Fibroblast of lung (primary cell): ENCODE measurements at regions not wholly inside any gene's neighbourhood (a gene's known extent, or its start where the extent isn't known, plus 50 kb on each side); places are given as distances from the start of the nearest gene placed in this dataset.
A peak's percentile ranks its signal among the peaks of the same experiment; 100 is the strongest.

Experiments
- DNase-seq, 2 donors: peaks; one replicate each; pipeline versions ENCODE4 v3.0.0 to v3.0.0-alpha.2; 2010; ENCODE audit warnings: low read depth in 2 of 2
- H2AFZ ChIP-seq: 2 replicates; pipeline ENCODE4 v1.5.1; 2012; ENCODE audit warnings: low read length, control low read depth, inconsistent platforms
- H3K27ac ChIP-seq: 2 replicates; pipeline ENCODE4 v1.5.1; 2011; ENCODE audit warnings: low read length, control low read depth; ENCODE audit not compliant: insufficient read depth
- H3K27me3 ChIP-seq: 2 replicates; pipeline ENCODE4 v1.5.1; 2011; ENCODE audit warnings: mild to moderate bottlenecking, low read length; ENCODE audit not compliant: control insufficient read depth, insufficient read depth
- H3K36me3 ChIP-seq: 2 replicates; pipeline ENCODE4 v1.5.1; 2011; ENCODE audit warnings: low read length; ENCODE audit not compliant: control insufficient read depth, insufficient read depth
- H3K4me1 ChIP-seq: 2 replicates; pipeline ENCODE4 v1.5.1; 2011; ENCODE audit warnings: low read length; ENCODE audit not compliant: control insufficient read depth, insufficient read depth; ENCODE audit errors: extremely low read depth
- H3K4me2 ChIP-seq: 2 replicates; pipeline ENCODE4 v1.5.1; 2011; ENCODE audit warnings: low read length, control low read depth; ENCODE audit not compliant: insufficient read depth; ENCODE audit errors: extremely low read depth
- H3K4me3 ChIP-seq, 4 experiments: fragments of 200-600 bp in 1 of 4; sonication (generic) in 1 of 4; replicated peaks in 1 of 4; 2 replicates each; pipeline ENCODE4 v1.5.1; 2011 to 2016; ENCODE audit warnings: low read length in 4 of 4, low read depth in 3 of 4, mild to moderate bottlenecking in 3 of 4, control low read depth in 2 of 4, inconsistent platforms in 1 of 4, mixed read lengths in 1 of 4; ENCODE audit not compliant: insufficient read depth in 1 of 4; ENCODE audit errors: control extremely low read depth in 1 of 4
- H3K79me2 ChIP-seq: 2 replicates; pipeline ENCODE4 v1.5.1; 2012; ENCODE audit warnings: mild to moderate bottlenecking, low read length, inconsistent platforms; ENCODE audit not compliant: control insufficient read depth, insufficient read depth
- H3K9ac ChIP-seq: 2 replicates; pipeline ENCODE4 v1.5.1; 2011; ENCODE audit warnings: mild to moderate bottlenecking, low read length, control low read depth; ENCODE audit not compliant: insufficient read depth
- H3K9me3 ChIP-seq: 2 replicates; pipeline ENCODE4 v1.5.1; 2012; ENCODE audit warnings: low read depth, low read length; ENCODE audit not compliant: control insufficient read depth, insufficient read depth
- H4K20me1 ChIP-seq: 2 replicates; pipeline ENCODE4 v1.5.1; 2011; ENCODE audit warnings: low read length; ENCODE audit not compliant: control insufficient read depth, insufficient read depth; ENCODE audit errors: extremely low read depth
- CTCF ChIP-seq, 2 donors: IDR thresholded peaks in 1 of 2; conservative IDR thresholded peaks in 1 of 2; 1 replicate in 1 of 2; 2 replicates in 1 of 2; pipeline ENCODE4 v1.5.1; 2011 to 2012; ENCODE audit warnings: low read length in 2 of 2, control low read depth in 1 of 2, inconsistent platforms in 1 of 2, low read depth in 1 of 2, mild to moderate bottlenecking in 1 of 2
- EZH2 ChIP-seq: IDR thresholded peaks from 2 replicates; pipeline ENCODE4 v1.5.1; 2012; ENCODE audit warnings: low read length, control low read depth, mild to moderate bottlenecking; ENCODE audit errors: missing control alignments

DNA sequence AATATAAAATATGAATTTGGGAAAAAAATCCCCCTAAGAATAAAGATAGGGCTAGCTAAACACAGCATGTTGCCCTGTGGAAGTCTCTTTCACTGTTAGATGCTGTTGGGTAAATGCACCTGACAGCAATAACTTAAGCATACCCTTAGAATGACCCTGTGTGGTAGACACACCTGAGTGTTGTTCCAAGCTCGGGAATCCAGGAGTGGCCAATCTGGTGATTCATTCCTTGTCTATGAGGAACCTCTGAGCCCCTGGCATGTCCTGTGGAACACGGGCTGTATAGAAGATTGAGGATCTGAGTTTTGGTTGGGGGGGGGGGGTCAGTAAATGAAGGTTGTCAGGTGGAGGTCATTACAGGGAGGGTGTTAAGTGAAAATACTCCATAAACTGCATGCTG lies 730.0 kb upstream of the IGFBP3 start:
- no peak overlapping the region for H3K9ac ChIP-seq
- H2AFZ ChIP-seq, result no peak overlapping the region

DNA sequence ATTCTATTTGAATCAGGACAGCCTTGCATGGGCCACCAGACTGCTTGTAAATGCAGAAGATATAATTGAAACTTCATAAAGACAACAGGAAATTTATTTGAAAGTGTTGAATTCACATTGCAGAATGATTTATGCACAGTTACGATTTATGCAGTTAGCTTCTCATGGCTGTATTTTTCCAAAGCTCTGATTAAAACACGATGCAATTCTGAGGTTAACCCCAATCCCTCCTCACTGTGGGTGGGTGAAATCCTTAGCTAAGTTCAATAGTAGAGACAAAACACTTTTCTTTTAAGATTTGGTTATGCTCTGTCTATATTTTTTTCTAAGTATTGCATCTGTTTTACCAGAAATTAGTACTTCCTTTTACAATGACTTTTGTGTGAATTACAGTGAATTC lies 728.8 kb upstream of the IGFBP3 start:
- no peak overlapping the region for H3K4me3 ChIP-seq
- no peaks in the 10 kb centered on the region for H3K9me3 ChIP-seq
- peak in 1 of 2 donors; percentile 30 for DNase-seq
- H3K36me3 ChIP-seq, result no peaks in the 10 kb centered on the region
- H3K4me2 ChIP-seq, result no peak overlapping the region
- TF ChIP-seq EZH2 (no peak), CTCF (conservative IDR thresholded peaks at IDR 0.05 in 1 of 2, IDR thresholded peaks at IDR 0.05 in 1 of 2; ENCODE audit: low read depth in 1 of 2, low read length in 2 of 2) (no peak)
- no peak overlapping the region for H2AFZ ChIP-seq
- no peaks in the 10 kb centered on the region for H4K20me1 ChIP-seq
- no peaks in the 10 kb centered on the region for H3K4me1 ChIP-seq
- H3K27me3 ChIP-seq, result no peaks in the 10 kb centered on the region
- H3K79me2 ChIP-seq, result no peaks in the 10 kb centered on the region
- no peak overlapping the region for H3K9ac ChIP-seq
- no peak overlapping the region for H3K27ac ChIP-seq

More for the DNA sequence above, 730.0 kb upstream of the IGFBP3 start:
- Histone ChIP-seq H3K4me3 (no peak overlapping the region), H3K79me2 (no peaks in the 10 kb centered on the region), H3K4me1 (no peaks in the 10 kb centered on the region), H4K20me1 (no peaks in the 10 kb centered on the region), H3K27me3 (no peaks in the 10 kb centered on the region), H3K9me3 (no peaks in the 10 kb centered on the region), H3K4me2 (no peak overlapping the region), H3K36me3 (no peaks in the 10 kb centered on the region), H3K27ac (no peak overlapping the region)
- TF ChIP-seq EZH2 (no peak), CTCF (conservative IDR thresholded peaks at IDR 0.05 in 1 of 2, IDR thresholded peaks at IDR 0.05 in 1 of 2; ENCODE audit: low read depth in 1 of 2, low read length in 2 of 2) (no peak)
- DNase-seq, result no peak

GRCh38 chr7:46637793-46638735 lies 717.0 kb upstream of the IGFBP3 start:
- Histone ChIP-seq H3K27ac (no peak overlapping the region), H3K4me1 (no peaks in the 10 kb centered on the region), H3K36me3 (no peaks in the 10 kb centered on the region), H3K9ac (no peak overlapping the region), H3K4me2 (no peak overlapping the region), H2AFZ (no peak overlapping the region), H3K27me3 (no peaks in the 10 kb centered on the region), H3K9me3 (no peaks in the 10 kb centered on the region), H4K20me1 (no peaks in the 10 kb centered on the region), H3K79me2 (no peaks in the 10 kb centered on the region), H3K4me3 (no peak overlapping the region)
- no peak for DNase-seq
- TF ChIP-seq CTCF (conservative IDR thresholded peaks at IDR 0.05 in 1 of 2, IDR thresholded peaks at IDR 0.05 in 1 of 2; ENCODE audit: low read depth in 1 of 2, low read length in 2 of 2), result no peak
- TF ChIP-seq EZH2, result no peak
